Esophagus mucosa (tissue), 1 donor: ENCODE measurements at regions not wholly inside any gene's neighbourhood (a gene's known extent, or its start where the extent isn't known, plus 50 kb on each side); places are given as distances from the start of the nearest gene placed in this dataset.

ENCODE experiments used
- ATAC-seq: fragments of 200-7000 bp; cut with Tn5 transposase; one replicate; pipeline ENCODE4 v1.9.1; 2020
- donor health status: DM: yes; HTN: yes; CAD: no.

GRCh38 chr4:38313175-38313574, 350.8 kb upstream of the KLF3 start:
- peak; percentile 67 for ATAC-seq

GRCh38 chr4:38313999-38314561, 349.9 kb upstream of the KLF3 start:
- ATAC-seq, result peak; percentile 79

- peak; percentile 67 for ATAC-seq
These were observed 349.3 kb upstream of the KLF3 start for GRCh38 chr4:38314663-38315062.

- no peak for ATAC-seq
These were observed 348.7 kb upstream of the KLF3 start for GRCh38 chr4:38315286-38315685.

- no peak for ATAC-seq
These were observed 348.0 kb upstream of the KLF3 start for GRCh38 chr4:38316045-38316444.

- no peak for ATAC-seq
These were observed 346.8 kb upstream of the KLF3 start for GRCh38 chr4:38317041-38317674.

- peak; percentile 84 for ATAC-seq
These were observed 345.1 kb upstream of the KLF3 start for GRCh38 chr4:38318737-38319455.

GRCh38 chr4:38319456-38320342, 344.3 kb upstream of the KLF3 start:
- ATAC-seq, result peak; percentile 88

- no peak for ATAC-seq
These were observed 343.7 kb upstream of the KLF3 start for GRCh38 chr4:38320343-38320695.

GRCh38 chr4:38320833-38321232, 343.2 kb upstream of the KLF3 start:
- no peak for ATAC-seq

GRCh38 chr4:38322714-38323113, 341.3 kb upstream of the KLF3 start:
- peak; percentile 36 for ATAC-seq

GRCh38 chr4:38323141-38323641, 340.8 kb upstream of the KLF3 start:
- ATAC-seq, result no peak

- ATAC-seq, result no peak
These were observed 339.0 kb upstream of the KLF3 start for GRCh38 chr4:38324861-38325628.

- ATAC-seq, result no peak
These were observed 338.4 kb upstream of the KLF3 start for GRCh38 chr4:38325629-38325913.

GRCh38 chr4:38326499-38326898, 337.5 kb upstream of the KLF3 start:
- ATAC-seq, result no peak

- no peak for ATAC-seq
These were observed 336.8 kb upstream of the KLF3 start for GRCh38 chr4:38327174-38327573.

GRCh38 chr4:38328989-38329729, 334.8 kb upstream of the KLF3 start:
- ATAC-seq, result no peak

- ATAC-seq, result no peak
These were observed 333.7 kb upstream of the KLF3 start for GRCh38 chr4:38330321-38330720.

- ATAC-seq, result no peak
These were observed 333.1 kb upstream of the KLF3 start for GRCh38 chr4:38330936-38331335.

- ATAC-seq, result no peak
These were observed 331.3 kb upstream of the KLF3 start for GRCh38 chr4:38332699-38333098.

GRCh38 chr4:38333219-38333618, 330.8 kb upstream of the KLF3 start:
- ATAC-seq, result no peak

GRCh38 chr4:38334791-38335190, 329.2 kb upstream of the KLF3 start:
- ATAC-seq, result peak; percentile 71
